ENCODE measurements at regions not wholly inside any gene's neighbourhood (a gene's known extent, or its start where the extent isn't known, plus 50 kb on each side); places are given as distances from the start of the nearest gene placed in this dataset.
"Not testable (repeated sequence)": the region's sequence is repeated elsewhere in the genome, so short reads cannot be mapped to it uniquely, and the experiment has no call there.

- no peak for DNase-seq (ENCODE audit: low read depth in 2 of 2)
Observed at GRCh38 chr6:33895296-33895695, 91.5 kb upstream of the MLN start.

GRCh38 chr6:33894438-33894837 lies 90.6 kb upstream of the MLN start:
- DNase-seq (ENCODE audit: low read depth in 2 of 2): no peak

- no peak for DNase-seq (ENCODE audit: low read depth in 2 of 2)
Observed at GRCh38 chr6:33892581-33893346, 89.0 kb upstream of the MLN start.

GRCh38 chr6:33888664-33889200 lies 84.9 kb upstream of the MLN start:
- no peak for DNase-seq (ENCODE audit: low read depth in 2 of 2)

GRCh38 chr6:33888183-33888582 lies 84.4 kb upstream of the MLN start:
- no peak for DNase-seq (ENCODE audit: low read depth in 2 of 2)

- DNase-seq (ENCODE audit: low read depth in 2 of 2): no peak
Observed at GRCh38 chr6:33886673-33887144, 82.9 kb upstream of the MLN start.

- no peak for DNase-seq (ENCODE audit: low read depth in 2 of 2)
Observed at GRCh38 chr6:33885132-33886057, 81.6 kb upstream of the MLN start.

- DNase-seq (ENCODE audit: low read depth in 2 of 2): not testable (repeated sequence)
Observed at GRCh38 chr6:33883621-33884020, 79.8 kb upstream of the MLN start.

- DNase-seq (ENCODE audit: low read depth in 2 of 2): no peak
Observed at GRCh38 chr6:33882154-33882553, 78.4 kb upstream of the MLN start.

GRCh38 chr6:33880766-33881165 lies 77.0 kb upstream of the MLN start:
- no peak for DNase-seq (ENCODE audit: low read depth in 2 of 2)

GRCh38 chr6:33880104-33880678 lies 76.4 kb upstream of the MLN start:
- no peak for DNase-seq (ENCODE audit: low read depth in 2 of 2)

- DNase-seq (ENCODE audit: low read depth in 2 of 2): no peak
Observed at GRCh38 chr6:33878562-33878961, 74.8 kb upstream of the MLN start.

GRCh38 chr6:33877982-33878535 lies 74.3 kb upstream of the MLN start:
- no peak for DNase-seq (ENCODE audit: low read depth in 2 of 2)

- no peak for DNase-seq (ENCODE audit: low read depth in 2 of 2)
Observed at GRCh38 chr6:33875696-33876095, 71.9 kb upstream of the MLN start.

GRCh38 chr6:33875141-33875581 lies 71.4 kb upstream of the MLN start:
- no peak for DNase-seq (ENCODE audit: low read depth in 2 of 2)

GRCh38 chr6:33874136-33874760 lies 70.4 kb upstream of the MLN start:
- DNase-seq (ENCODE audit: low read depth in 2 of 2): no peak

- DNase-seq (ENCODE audit: low read depth in 2 of 2): no peak
Observed at GRCh38 chr6:33872761-33873160, 69.0 kb upstream of the MLN start.

GRCh38 chr6:33869826-33870423 lies 66.1 kb upstream of the MLN start:
- no peak for DNase-seq (ENCODE audit: low read depth in 2 of 2)

GRCh38 chr6:33869121-33869520 lies 65.3 kb upstream of the MLN start:
- DNase-seq (ENCODE audit: low read depth in 2 of 2): no peak

GRCh38 chr6:33868141-33868540 lies 64.3 kb upstream of the MLN start:
- no peak for DNase-seq (ENCODE audit: low read depth in 2 of 2)
